ENCODE measurements at regions not wholly inside any gene's neighbourhood (a gene's known extent, or its start where the extent isn't known, plus 50 kb on each side); places are given as distances from the start of the nearest gene placed in this dataset.

GRCh38 chr1:88189525-88189924 lies 494.5 kb upstream of the PKN2 start:
- TF ChIP-seq, protein P1, sequence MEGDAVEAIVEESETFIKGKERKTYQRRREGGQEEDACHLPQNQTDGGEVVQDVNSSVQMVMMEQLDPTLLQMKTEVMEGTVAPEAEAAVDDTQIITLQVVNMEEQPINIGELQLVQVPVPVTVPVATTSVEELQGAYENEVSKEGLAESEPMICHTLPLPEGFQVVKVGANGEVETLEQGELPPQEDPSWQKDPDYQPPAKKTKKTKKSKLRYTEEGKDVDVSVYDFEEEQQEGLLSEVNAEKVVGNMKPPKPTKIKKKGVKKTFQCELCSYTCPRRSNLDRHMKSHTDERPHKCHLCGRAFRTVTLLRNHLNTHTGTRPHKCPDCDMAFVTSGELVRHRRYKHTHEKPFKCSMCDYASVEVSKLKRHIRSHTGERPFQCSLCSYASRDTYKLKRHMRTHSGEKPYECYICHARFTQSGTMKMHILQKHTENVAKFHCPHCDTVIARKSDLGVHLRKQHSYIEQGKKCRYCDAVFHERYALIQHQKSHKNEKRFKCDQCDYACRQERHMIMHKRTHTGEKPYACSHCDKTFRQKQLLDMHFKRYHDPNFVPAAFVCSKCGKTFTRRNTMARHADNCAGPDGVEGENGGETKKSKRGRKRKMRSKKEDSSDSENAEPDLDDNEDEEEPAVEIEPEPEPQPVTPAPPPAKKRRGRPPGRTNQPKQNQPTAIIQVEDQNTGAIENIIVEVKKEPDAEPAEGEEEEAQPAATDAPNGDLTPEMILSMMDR (conservative IDR thresholded peaks at IDR 0.05): no peak
- H3K27ac ChIP-seq: no peak overlapping the region

- TF ChIP-seq, protein P1 (conservative IDR thresholded peaks at IDR 0.05): no peak
- H3K27ac ChIP-seq: no peak overlapping the region
Measured at GRCh38 chr1:88191917-88192316, 492.2 kb upstream of the PKN2 start.

DNA sequence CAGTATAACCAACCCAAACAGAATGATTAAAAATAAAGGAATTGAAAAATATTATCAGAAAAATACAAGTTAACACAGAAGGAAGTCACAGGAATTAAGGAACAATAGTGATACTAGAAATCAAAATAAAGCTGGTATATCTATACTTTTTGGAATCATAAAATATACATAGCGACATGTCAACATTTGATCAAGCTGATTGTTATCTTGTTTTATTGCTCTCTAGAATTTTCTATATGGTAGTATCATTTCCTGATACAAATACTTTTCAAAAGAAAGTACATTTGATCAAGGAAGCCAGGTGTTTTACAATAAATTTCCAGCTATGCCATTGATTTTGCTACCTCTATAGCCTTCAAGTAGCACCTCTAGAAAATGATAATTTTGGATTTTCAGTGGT lies 489.5 kb upstream of the PKN2 start:
- no peak overlapping the region for H3K27ac ChIP-seq
- TF ChIP-seq, protein P1 (conservative IDR thresholded peaks at IDR 0.05): no peak

GRCh38 chr1:88200545-88200944 lies 483.5 kb upstream of the PKN2 start:
- no peak overlapping the region for H3K27ac ChIP-seq
- TF ChIP-seq, protein P1 (conservative IDR thresholded peaks at IDR 0.05): no peak

- H3K27ac ChIP-seq: no peak overlapping the region
- TF ChIP-seq, protein P1 (conservative IDR thresholded peaks at IDR 0.05): no peak
Measured at GRCh38 chr1:88204111-88204510, 480.0 kb upstream of the PKN2 start.

DNA sequence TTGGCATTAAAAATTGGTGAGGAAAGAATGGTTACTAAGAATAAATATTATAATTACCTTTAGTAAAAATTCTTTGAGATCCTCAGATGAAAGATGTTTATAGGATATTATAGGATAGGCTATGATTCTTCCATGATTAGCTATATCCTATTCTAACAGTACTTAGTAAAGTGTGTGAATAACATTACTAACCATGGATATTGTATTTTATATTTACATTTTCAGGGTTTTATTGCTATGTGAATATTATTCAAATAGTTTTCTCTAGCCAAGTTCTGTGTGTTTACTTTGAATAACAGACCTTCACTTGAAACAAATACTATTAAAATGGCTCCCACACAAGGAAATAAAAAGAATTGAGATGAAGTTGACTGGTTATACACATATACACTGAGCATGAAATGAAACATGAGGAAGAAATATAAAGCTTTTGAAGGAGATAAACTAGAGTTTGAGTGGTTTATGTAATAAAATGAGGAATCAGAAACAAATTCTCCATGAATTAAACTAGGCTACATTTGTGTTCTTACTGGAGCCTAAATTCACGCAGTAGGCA lies 479.4 kb upstream of the PKN2 start:
- TF ChIP-seq, protein P1 (conservative IDR thresholded peaks at IDR 0.05): no peak
- H3K27ac ChIP-seq: no peak overlapping the region; the same call in 1 of the 2 replicates

GRCh38 chr1:88208389-88208788 lies 475.7 kb upstream of the PKN2 start:
- TF ChIP-seq, protein P1 (conservative IDR thresholded peaks at IDR 0.05): no peak
- H3K27ac ChIP-seq: no peak overlapping the region
